ENCODE measurements at regions not wholly inside any gene's neighbourhood (a gene's known extent, or its start where the extent isn't known, plus 50 kb on each side); places are given as distances from the start of the nearest gene placed in this dataset.

DNA sequence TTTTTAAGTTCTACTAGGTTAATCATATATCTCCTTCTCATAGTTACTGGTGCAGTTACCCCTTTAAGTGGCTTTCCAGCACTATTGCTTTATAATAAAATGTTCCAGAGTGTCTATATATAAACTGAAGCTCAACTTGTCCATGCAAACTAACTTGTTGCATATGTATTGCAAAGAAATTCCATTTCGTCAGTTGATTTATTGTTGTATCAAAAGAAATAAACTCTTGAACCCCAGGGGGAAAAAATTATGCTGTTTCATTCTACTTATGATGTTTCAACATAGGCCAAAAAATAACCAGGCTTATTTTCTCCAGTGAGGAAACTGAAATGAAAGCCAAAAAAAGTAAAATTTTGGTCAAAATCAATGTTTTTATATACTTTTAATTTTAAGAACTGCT is 491.9 kb downstream of the NR4A2 start:
- TF ChIP-seq EZH2 (IDR thresholded peaks at IDR 0.05), result no peak
- TF ChIP-seq POLR2AphosphoS5 (IDR thresholded peaks at IDR 0.05; ENCODE audit: borderline replicate concordance, low read depth, low read length), result no peak
